ENCODE measurements at regions not wholly inside any gene's neighbourhood (a gene's known extent, or its start where the extent isn't known, plus 50 kb on each side); places are given as distances from the start of the nearest gene placed in this dataset.
A peak's percentile ranks its signal among the peaks of the same experiment; 100 is the strongest.
"Not testable (repeated sequence)": the region's sequence is repeated elsewhere in the genome, so short reads cannot be mapped to it uniquely, and the experiment has no call there.

DNA sequence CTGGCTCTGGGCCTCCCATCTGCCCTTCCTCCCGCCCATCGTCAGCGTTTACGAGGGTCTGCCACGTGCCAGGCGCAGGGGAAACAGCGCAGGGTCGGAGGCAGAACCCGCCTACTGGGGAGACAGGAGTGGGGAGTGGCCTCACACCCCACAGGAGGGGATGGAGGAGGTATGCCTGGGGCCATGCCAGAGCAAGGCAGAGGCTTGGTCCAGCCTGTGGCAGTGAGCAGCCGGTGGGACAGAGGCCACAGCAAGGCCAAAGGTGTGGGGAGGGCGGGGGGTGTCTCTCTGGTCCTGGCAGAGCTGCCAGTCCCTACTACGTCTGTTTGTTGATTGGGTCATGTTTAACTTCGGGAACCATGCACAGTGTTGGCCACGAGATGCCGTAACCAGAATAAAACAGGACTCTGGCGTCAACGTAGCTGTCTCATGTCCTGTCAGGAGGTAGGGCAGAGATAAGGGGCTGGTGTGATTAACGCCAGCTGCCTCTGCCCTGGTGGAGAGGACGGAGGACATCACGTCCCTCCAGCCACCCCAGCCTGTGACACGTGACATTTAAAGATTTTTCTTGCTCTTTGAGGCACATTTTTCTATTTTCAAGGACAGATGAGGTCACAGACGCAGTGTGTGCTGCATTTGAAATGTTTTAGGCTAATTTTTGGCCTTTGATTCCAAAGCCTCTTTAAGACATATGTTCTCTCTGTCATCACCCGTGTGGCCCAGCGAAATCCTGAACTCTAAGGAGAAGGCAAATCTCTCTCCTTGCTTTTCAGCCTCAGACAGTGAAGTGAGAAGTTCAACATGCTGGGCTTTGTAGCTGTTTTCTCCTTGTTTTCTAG, 193.3 kb downstream of the LAT start:
- not testable (repeated sequence) for DNase-seq

DNA sequence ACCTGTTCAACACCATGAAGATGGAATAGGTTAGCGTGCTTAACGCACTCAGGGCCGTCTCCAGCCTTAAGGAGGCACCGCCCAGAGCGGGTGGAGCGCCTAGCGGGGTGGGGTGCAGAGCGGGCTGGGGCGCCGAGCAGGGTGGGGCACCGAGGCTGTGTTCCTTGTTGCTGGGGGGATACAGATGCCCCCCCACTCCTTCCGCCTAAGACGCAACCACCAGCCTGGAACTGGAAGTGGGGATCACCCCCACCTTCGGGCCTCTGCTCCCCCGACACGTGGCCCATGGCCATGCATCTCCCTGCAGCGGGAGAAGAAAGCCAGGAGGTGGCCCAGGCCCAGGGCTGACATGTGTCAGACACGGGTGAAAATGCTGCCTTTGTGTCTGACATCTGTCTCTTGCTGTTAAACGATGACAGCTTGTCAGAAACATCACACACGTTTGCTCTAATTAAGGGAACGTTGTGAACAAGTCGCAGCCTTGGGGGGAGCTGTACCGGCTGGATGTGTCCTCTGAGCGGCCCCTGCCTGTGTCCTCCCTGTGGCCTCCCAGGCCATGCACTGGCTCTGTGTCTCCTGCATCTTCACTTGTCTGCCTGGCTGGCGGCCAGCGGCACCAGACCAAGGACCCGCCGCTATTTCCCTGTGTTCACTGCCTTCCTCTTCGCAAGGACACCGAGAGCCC, 192.5 kb downstream of the LAT start:
- DNase-seq, result not testable (repeated sequence)

DNA sequence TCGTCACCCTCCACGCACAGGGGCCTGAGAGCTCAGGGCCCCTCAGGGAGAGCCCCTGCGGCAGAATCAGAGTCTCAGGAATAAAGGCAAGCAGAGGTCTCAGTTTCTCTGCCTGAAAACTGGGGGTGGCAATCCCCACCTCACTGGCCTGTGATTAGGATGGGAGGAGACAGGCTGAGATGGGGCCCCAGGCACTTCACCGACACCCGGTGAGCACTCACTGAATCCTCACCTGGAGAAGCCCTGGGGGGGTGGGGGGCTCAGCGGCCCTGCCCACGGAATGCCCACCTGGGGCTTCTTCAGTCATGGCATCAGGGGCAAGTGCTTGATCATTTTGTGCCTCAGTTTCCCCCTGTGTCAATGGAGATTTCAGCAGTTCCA, 192.0 kb downstream of the LAT start:
- not testable (repeated sequence) for DNase-seq

DNA sequence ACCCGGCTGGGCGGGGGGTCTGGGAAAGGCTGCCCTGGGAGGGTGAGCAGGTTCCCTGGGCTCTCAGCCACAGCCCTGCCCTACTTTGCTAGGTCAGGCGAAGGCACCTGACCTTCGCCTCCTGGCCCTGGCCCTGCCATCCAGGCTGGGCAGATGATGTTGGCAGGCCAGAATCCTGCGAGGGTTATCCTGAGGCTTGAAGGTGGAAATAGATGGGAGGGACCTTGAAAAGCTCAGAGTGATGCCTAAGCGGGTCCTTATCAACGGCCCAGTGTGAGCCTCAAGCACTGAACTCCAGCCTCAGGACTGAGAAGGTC, 191.3 kb downstream of the LAT start:
- DNase-seq, result not testable (repeated sequence)

DNA sequence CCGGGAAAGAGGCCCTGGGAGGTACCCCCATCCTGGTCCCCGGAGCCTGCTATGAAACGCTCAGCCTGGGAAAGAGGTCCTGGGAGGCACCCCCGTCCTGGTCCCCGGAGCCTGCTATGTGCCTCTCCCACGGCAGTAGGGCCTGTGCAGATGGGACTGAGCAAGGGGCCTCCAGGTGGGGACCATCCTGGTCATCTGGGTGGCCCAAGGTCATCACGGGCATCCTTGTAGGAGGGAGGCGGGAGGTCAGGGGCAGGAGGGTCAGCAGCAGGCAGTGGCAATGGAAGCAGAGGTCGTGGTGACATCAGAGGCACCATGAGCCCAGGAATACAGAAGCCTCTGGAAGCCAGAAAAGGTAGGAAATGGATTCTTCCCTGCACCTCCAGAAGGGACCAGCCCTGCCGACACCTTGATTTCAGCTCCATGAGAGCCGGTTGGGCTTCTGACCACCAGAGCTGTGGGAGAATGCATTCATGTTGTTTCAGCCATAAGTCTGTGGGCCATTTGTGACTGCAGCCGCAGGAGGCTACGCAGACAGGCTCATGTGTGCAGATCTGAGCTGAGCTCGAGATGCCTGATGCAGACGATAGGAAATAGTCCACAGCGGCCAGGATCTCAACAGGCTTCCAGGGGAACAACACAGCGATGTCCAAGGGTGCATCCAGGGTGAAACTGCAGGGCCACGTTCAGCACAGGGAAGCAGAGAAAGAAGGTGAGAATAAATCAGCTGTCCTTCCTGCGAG, 190.7 kb downstream of the LAT start:
- not testable (repeated sequence) for DNase-seq

DNA sequence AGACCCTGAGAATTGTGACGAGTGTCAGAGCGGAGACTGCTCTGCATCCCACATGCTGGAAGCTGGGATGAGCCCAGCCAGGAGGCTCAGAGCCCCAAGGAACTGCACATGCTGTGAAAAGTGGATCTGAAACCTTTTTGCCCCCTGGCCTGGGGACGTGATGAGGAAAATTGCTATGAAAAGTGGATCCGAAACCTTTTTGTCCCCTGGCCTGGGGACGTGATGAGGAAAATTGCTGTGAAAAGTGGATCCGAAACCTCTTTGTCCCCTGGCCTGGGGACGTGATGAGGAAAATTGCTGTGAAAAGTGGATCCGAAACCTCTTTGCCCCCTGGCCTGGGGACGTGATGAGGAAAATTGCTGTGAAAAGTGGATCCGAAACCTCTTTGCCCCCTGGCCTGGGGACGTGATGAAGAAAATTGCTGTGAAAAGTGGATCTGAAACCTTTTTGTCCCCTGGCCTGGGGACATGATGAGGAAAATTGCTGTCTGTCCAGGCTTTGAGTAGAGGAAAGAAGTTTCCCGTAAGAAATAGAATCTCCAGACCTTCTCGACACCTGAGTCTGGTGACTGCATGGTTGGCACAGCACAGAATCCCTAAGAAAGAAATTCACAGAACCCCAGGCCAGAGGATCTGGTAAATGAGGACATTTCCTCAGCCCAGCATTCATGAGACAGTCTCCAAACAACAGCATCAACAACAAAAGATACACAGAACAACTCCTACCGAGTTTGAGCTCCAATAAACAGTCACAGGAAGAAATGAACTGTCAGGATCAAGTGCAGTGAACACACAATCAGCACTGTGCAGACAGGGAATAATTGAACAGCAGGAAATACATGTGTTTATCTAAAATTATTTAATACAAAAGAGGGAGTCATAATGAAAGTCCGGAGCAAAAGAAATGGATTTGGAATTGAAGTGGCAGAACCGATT, 188.8 kb downstream of the LAT start:
- peak; percentile 10 for DNase-seq

DNA sequence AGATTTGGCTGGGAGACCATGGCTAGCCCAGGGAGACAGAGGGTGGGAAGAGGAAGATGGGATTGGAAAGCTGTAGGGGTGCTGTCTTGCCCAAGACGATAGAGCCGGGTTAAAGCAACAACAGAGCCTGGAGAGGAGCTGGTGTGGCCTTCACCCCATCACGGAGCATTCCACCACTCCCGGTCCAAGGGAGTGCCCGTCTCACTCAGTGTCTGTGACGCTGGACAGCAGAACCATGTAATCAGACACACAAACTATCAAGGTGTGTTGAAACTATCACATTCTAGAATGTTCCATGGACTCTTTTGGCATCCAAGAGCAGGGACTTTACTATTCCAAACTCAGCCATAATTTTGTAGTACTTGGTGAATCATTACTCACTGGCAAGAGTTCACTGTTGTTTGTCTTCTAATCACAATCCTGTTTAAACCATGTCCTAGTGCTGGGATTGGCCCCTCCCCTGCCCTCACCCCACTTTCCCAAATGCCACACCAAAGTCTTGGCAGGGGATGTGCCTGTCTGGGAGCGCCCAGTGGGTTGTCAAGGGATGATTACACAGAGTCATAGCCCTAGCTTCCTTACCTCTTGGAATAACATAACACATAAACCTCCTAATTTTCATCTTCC, 187.4 kb downstream of the LAT start:
- not testable (repeated sequence) for DNase-seq

DNA sequence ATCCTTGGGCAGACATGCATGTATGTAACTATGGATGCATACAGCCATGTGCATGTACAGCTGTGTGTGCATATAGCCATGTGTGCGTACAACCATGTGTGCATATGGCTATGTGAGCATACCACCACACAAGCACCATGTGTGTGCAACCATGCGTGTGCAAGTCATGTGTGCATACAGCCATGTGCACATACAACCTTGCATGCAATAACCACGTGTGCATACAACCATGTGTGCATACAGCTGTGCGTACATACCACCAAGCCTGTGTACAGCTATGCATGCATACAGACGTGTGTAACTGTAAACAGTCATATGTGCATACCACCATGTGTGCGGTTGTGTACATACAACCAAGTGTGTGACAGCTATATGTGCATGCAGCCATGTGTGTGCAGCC, 186.4 kb downstream of the LAT start:
- DNase-seq, result not testable (repeated sequence)

DNA sequence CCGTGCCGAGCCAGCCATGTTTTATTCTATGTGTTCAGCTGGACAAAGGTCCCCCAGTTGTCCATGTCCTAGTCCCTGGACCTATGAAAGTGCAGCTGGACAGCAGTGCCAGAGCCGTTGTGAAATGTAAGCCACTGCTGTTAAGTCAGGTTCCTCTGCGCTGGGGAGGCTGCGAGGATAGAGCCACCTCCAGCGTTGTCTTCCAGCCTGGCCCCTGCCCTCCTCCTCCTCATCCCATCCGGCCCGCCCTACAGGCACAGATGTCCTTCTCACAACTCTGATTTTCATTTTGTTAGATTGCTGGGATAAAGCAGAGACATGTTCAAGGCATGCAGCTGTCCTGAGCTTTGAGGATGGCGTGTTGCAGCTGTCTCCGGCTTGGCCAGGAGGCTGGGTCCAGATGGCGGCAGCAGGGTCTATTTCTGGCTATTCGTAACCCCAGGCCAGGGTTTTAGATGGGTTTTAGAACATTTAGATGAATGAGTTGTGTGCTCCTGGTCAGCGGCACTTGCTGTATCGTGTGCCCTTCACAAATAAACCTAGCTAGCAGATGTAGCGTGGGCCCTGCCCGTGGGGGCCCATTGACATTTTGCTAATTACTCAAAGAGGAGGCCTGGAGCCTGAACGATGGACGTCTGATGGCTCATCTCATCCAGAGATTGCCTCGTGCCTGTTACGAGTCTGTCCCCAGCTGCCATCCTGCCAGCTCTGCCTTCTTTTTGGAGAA, 185.7 kb downstream of the LAT start:
- not testable (repeated sequence) for DNase-seq

DNA sequence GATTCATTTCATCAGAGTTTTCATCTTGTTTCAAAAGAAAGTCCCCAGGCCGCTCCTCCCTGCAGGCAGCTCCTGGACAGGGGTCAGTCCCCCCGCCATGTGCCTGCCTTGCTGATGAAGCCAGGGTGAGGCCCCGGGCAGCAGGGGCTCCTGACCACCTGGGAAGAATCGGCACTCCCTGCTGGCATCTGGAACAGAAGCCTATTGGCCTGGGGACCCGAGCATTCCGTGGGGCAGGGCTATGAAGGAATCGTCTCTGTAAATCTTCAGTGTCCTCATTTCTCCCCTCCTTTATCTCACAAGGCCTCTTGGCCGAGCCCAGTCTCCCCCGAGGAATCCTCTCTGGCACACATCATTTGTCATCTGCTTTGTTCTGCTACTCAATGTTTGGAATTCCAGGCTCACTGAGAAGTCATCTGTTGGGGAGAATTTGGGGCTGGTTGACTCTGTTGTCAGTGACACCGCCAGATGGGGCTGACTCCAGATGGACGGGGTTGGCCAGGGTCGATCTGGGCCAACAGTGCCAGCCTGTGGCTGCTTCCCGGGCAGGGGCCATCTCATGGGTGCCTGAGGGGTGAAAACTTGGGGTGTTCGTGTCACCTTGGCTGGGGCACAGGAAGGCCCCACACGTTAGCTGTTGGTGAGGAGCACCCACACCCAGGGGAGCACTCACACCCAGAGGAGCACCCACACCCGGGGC, 184.6 kb downstream of the LAT start:
- DNase-seq, result not testable (repeated sequence)

DNA sequence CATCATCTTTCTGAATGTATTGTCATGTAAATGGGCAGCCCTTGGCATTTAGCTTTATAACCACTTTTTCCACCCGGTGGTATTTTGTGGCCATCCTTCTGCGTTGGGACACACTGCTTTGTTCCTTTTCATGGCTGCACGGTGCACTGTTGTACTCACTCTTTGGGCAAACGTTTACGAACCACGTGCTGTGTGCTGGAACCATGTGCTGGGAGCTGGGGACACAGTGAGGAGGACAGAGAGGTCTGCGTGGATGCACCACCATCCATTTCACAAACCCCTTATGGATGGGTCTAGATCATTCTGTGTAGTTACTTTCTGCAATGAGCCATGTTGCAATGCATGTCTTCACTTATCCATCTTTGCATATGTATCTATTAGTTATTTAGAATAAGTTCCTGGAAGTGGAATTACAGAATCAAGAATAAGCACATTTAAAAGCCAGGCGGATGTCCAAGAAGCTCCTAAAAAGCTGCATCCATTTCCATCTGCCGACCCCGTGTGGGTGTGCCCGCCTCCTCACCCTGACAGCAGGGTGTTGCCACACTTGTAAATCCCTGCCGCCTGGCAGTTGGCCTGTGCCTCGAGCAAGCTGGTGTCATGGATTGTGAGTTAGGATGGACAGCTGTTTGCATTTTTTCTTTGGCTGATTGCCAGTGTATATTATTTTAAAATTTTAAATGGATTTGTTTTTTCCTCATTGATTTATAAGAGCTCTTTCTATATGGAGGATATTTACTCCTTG, 183.8 kb downstream of the LAT start:
- not testable (repeated sequence) for DNase-seq

DNA sequence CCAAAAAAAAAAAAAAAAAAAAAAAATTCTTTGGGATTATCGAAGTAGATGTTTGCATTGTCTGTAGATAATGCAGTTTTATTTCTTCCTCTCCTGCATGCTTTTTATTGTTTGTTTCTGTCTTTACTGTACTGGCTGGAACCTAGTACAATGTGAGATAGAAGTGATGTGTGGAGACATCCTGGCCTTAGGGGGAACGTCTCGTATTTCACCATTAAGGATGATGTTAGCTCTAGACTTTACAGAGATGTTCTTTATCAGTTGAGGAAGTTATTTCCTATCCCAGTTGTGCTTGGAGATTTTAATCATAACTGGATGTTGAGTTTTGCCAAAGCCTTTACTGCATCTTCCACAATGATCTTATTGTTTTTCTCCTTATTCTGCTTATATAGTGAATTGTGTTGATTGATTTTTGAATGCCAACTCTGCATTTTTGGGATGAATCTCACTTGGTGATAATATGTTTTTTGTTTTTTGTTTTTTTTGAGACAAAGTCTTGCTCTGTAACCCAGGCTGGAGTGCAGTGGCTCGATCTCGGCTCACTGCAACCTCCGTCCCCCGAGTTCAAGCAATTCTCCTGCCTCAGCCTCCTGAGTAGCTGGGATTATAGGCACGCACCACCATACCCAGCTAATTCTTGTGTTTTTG, 179.7 kb downstream of the LAT start:
- DNase-seq, result not testable (repeated sequence)

DNA sequence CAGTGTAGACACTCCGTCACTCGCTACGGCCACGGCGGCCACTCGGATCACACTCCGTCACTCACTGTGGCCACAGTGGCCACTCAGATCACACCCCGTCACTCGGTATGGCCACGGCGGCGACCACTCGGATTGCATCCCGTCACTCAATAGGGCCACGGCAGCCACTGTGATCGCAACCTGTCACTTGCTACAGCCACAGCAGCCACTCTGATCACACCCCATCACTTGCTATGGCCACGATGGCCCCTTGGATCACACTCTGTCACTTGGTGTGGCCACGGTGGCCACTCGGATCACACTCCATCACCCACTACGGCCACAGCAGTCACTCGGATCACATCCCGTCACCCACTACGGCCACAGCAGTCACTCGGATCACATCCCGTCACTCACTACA, 175.3 kb downstream of the LAT start:
- not testable (repeated sequence) for DNase-seq

DNA sequence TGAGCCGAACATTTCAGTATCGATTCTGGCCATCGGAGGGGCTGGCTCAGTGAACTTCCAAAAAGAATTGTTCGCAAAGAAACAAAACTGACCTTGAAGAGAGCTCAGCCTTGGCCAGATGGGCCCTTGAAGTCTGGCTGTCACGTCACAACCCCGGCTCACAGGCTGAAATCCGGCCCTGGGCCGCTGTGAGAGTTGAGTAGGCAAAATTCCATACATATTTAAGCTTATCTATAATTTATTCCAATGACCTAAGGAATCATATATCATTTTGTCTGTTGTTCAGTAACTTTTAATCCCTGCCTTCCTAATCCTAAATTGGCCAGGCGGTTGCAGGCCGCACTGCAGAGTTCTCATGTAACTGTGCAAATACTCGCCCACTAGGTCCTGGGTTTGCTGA, 174.8 kb downstream of the LAT start:
- not testable (repeated sequence) for DNase-seq

DNA sequence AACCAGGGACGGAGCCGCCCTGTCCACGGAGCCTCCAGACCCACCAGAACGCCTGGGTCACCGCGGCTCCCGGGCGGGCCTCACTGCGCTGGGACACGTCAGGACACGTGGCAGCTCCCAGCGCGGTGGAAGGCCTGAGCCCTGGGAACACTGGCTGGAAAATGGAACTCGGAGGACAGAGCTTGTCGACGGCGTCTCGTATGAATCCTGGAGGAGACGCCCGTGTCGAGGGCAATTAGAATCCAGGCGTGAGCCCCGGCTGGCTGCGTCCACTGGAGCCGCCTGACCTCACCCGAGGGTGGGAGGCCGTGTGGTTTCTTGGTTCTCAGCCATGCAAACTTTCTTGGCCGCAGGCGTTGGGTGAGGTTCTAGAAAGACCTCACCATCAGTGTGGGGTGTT, 173.9 kb downstream of the LAT start:
- DNase-seq, result no peak

DNA sequence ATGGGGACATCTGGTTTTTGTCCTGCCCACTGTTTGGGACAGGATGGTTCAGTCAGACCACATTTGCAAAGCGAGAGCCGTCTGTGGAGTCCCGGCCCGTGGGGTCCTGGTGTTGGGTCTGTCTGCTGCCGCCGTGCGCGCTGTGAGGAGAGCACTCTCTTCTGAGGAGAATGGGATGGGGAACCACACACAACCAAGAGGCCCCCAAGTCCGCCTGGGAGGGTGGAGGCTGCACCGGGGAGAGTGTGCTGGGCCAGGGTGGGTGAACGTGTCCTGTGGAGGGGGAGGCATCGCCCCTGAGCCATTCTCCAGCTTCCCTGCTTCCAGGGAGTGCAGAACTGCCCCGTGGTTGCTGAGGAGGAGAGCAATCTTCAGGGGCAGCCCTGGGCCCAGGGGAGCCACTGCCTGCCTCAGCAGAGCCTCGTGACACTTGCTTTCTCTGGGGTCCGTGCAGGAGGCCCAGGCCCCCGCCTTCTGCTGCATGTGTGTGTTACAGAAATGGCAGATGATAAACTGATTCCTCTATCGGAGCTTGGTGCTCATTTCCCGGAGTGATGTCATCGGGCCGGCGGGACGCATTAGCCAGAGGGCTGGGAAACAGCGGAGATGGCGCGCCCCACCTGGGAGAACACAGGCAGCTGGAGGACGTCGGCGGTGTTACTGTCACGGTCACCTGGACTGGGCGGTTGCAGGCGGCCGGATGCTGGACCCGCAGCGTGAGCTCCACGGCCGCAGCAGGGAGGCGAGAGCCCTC, 173.4 kb downstream of the LAT start:
- not testable (repeated sequence) for DNase-seq

DNA sequence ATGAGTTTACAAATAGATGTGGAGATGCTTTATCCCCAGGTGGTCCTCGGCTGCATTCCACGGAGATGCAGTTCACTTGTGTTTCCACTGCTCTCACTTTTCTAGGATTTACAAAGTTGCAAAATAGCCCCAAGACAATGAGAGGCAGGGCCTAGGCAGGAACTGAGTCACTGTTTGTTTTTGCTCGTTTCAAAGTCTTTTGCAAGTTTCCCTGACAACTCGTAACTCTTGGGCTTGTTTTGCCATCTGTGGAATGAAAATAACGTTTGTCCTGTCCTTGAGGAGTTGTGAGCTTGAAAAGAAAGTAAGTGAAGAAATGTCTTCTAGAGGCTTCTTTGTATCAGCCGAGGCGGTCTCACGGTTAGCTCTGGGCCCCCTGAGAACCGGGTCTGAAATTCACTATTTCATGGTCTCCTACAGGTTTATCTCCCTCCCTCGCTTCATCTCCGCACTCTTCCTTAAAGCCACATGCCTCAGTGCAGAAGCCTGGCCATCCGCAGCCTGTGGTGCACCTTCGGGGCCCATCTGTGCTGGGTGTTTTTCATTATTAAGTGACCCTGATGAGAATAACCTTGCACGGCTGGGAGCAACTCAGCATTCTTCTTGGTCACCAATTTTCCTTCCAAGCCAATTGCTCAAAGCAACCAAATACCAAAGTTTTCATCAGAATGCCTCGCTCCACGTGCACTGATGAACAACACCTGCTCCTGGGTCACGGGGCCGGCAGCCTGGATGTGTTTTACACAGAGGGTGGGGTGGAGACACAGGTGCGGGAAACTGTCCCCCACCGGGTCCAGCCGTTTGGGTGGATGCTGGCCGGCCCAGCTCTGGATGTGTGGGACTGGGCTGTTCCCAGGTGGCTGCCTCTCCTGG, 172.4 kb downstream of the LAT start:
- peak; percentile 52 for DNase-seq

DNA sequence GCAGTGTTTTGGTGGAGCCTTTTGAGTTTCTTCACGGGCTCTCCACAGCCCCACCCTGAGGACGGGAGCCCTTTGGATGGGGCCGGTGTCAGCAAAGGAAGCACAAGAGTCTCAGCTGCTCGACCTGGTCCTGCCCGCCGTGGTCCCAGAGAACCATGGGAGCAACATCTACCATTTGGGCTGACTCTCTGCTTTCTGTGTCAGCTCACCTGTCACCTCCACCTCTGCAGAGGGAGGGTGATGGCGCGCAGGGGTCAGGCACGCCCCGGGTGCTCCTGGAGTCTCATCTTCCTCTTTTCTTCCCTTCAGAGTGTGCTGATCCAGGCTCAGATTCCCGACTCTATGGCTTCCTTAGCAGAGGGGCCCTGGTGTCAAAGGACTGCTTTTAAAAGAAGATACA, 171.7 kb downstream of the LAT start:
- DNase-seq, result no peak
